Thyroid gland (tissue), 4 donors: ENCODE measurements at regions not wholly inside any gene's neighbourhood (a gene's known extent, or its start where the extent isn't known, plus 50 kb on each side); places are given as distances from the start of the nearest gene placed in this dataset.

Experiments
- POLR2A ChIP-seq, 2 donors: fragments of 450-650 bp; IDR thresholded peaks; one replicate each; pipeline ENCODE4 v1.6.1; 2017; ENCODE audit warnings: antibody characterized with exemption in 2 of 2, mild to moderate bottlenecking in 2 of 2, moderate library complexity in 1 of 2
- TF ChIP-seq, protein P1 (sequence below), 6 experiments: fragments of 200-600 bp in 3 of 6; fragments of 450-650 bp in 3 of 6; sonication (generic) in 3 of 6; IDR thresholded peaks; one replicate each; pipeline ENCODE4 v1.5.1; 2016 to 2019; ENCODE audit warnings: antibody characterized with exemption in 6 of 6, mild to moderate bottlenecking in 2 of 6, inconsistent platforms in 1 of 6, moderate library complexity in 1 of 6

DNA sequence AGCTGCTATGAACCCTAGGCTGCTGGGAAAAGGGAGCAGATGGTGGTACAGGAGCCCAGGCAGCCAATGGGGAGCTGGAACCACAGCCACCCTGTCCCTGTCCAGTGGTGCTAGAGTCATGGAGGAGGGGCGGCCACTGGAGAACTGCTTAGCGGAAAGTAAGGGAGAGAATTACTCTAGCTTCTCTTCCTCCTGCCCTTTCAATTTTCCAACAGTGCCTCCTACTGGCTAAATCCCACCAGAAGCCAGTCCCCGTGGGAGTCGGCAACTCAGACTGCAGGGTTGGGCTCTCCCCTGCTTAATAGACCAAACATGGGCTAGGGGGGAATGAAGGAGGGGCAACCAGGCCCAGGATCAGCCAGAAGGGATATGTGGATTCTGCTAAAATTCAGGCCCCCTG lies 154.5 kb downstream of the ACTL8 start:
- TF ChIP-seq, protein P1, sequence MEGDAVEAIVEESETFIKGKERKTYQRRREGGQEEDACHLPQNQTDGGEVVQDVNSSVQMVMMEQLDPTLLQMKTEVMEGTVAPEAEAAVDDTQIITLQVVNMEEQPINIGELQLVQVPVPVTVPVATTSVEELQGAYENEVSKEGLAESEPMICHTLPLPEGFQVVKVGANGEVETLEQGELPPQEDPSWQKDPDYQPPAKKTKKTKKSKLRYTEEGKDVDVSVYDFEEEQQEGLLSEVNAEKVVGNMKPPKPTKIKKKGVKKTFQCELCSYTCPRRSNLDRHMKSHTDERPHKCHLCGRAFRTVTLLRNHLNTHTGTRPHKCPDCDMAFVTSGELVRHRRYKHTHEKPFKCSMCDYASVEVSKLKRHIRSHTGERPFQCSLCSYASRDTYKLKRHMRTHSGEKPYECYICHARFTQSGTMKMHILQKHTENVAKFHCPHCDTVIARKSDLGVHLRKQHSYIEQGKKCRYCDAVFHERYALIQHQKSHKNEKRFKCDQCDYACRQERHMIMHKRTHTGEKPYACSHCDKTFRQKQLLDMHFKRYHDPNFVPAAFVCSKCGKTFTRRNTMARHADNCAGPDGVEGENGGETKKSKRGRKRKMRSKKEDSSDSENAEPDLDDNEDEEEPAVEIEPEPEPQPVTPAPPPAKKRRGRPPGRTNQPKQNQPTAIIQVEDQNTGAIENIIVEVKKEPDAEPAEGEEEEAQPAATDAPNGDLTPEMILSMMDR (IDR thresholded peaks at IDR 0.05), result no peak
- no peak for TF ChIP-seq POLR2A (IDR thresholded peaks at IDR 0.05)
